ENCODE measurements at regions not wholly inside any gene's neighbourhood (a gene's known extent, or its start where the extent isn't known, plus 50 kb on each side); places are given as distances from the start of the nearest gene placed in this dataset.

- DNase-seq (ENCODE audit: low spot score) = no peak
These were observed 365.5 kb downstream of the ETNK1 start for GRCh38 chr12:22990501-22990900.

GRCh38 chr12:22991250-22991844, 366.4 kb downstream of the ETNK1 start:
- no peak for DNase-seq (ENCODE audit: low spot score)

GRCh38 chr12:22993609-22994315, 368.8 kb downstream of the ETNK1 start:
- DNase-seq (ENCODE audit: low spot score) = no peak

GRCh38 chr12:22994316-22994675, 369.3 kb downstream of the ETNK1 start:
- no peak for DNase-seq (ENCODE audit: low spot score)

- DNase-seq (ENCODE audit: low spot score) = no peak
These were observed 376.5 kb downstream of the ETNK1 start for GRCh38 chr12:23001487-23001886.

GRCh38 chr12:23002381-23002780, 377.4 kb downstream of the ETNK1 start:
- DNase-seq (ENCODE audit: low spot score) = no peak

- no peak for DNase-seq (ENCODE audit: low spot score)
These were observed 379.6 kb downstream of the ETNK1 start for GRCh38 chr12:23004473-23005020.

GRCh38 chr12:23005387-23005786, 380.4 kb downstream of the ETNK1 start:
- DNase-seq (ENCODE audit: low spot score) = no peak

- DNase-seq (ENCODE audit: low spot score) = no peak
These were observed 381.4 kb downstream of the ETNK1 start for GRCh38 chr12:23006413-23006812.

GRCh38 chr12:23008623-23009022, 383.7 kb downstream of the ETNK1 start:
- DNase-seq (ENCODE audit: low spot score) = no peak

GRCh38 chr12:23014749-23015148, 389.8 kb downstream of the ETNK1 start:
- DNase-seq (ENCODE audit: low spot score) = no peak

GRCh38 chr12:23025372-23026016, 400.5 kb downstream of the ETNK1 start:
- DNase-seq (ENCODE audit: low spot score) = no peak

GRCh38 chr12:23028158-23028802, 403.3 kb downstream of the ETNK1 start:
- no peak for DNase-seq (ENCODE audit: low spot score)

GRCh38 chr12:23029185-23029584, 404.2 kb downstream of the ETNK1 start:
- DNase-seq (ENCODE audit: low spot score) = no peak

- DNase-seq (ENCODE audit: low spot score) = no peak
These were observed 414.9 kb downstream of the ETNK1 start for GRCh38 chr12:23039834-23040233.

- DNase-seq (ENCODE audit: low spot score) = no peak
These were observed 416.8 kb downstream of the ETNK1 start for GRCh38 chr12:23041774-23042173.

GRCh38 chr12:23043646-23044045, 418.7 kb downstream of the ETNK1 start:
- no peak for DNase-seq (ENCODE audit: low spot score)

GRCh38 chr12:23049180-23049579, 424.2 kb downstream of the ETNK1 start:
- peak; percentile 15 for DNase-seq (ENCODE audit: low spot score)

GRCh38 chr12:23055004-23055403, 430.0 kb downstream of the ETNK1 start:
- peak; percentile 73 for DNase-seq (ENCODE audit: low spot score)

GRCh38 chr12:23057571-23057970, 432.6 kb downstream of the ETNK1 start:
- no peak for DNase-seq (ENCODE audit: low spot score)

- DNase-seq (ENCODE audit: low spot score) = no peak
These were observed 435.2 kb downstream of the ETNK1 start for GRCh38 chr12:23060161-23060560.

GRCh38 chr12:23063206-23063605, 438.2 kb downstream of the ETNK1 start:
- no peak for DNase-seq (ENCODE audit: low spot score)
